SH-SY5Y (cell line): ENCODE measurements at regions not wholly inside any gene's neighbourhood (a gene's known extent, or its start where the extent isn't known, plus 50 kb on each side); places are given as distances from the start of the nearest gene placed in this dataset.

Experiments
- GATA2 ChIP-seq: IDR thresholded peaks from 2 replicates; pipeline ENCODE4 v1.6.1; 2011; ENCODE audit warnings: mild to moderate bottlenecking, low read depth, low read length
- GATA3 ChIP-seq: IDR thresholded peaks from 2 replicates; pipeline ENCODE4 v1.6.1; 2011; ENCODE audit warnings: low read depth, mild to moderate bottlenecking, low read length, moderate library complexity

DNA sequence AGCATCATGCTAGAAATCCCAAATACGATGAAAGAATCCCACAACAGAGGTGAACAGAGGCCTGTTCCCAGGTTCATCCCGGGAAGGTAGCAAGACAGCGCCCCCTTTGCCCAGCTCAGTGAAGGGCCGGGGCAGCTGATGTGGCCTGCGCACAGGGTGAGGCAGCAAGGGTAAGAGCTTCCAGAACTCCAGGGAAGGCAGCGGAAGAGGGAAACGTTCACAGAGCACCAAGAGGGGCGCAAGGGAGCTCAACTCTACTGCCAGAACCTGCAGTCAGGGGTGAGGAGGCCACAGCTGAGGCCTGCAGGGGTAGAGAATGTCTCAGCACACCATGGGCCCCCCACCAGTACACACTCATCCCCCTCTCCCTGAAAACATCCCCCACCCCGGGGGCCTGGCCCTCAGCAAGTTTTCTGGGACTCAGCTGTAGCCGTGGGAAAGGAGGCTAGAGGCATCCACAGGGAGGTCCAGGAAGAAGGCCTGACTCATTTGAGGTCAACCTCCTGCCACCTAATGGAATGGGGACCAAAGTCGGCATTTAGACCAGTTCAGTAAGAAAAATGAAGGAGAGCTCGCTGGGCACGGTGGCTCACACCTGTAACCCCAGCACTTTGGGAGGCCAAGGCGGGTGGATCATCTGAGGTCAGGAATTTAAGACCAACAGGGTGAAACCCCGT, 95.6 kb upstream of the ASAP2 start:
- TF ChIP-seq GATA2 (no peak), GATA3 (no peak)
